HUES6 (cell line): ENCODE measurements at regions not wholly inside any gene's neighbourhood (a gene's known extent, or its start where the extent isn't known, plus 50 kb on each side); places are given as distances from the start of the nearest gene placed in this dataset.

Experiments
- H3K27ac ChIP-seq: 2 replicates; pipeline ENCODE4 v1.7.0; 2013; ENCODE audit warnings: low read depth, mild to moderate bottlenecking, low read length, inconsistent platforms
- H3K27me3 ChIP-seq: 2 replicates; pipeline ENCODE4 v1.6.1; 2013; ENCODE audit warnings: low read length; ENCODE audit not compliant: control insufficient read depth, insufficient read depth
- H3K36me3 ChIP-seq: 2 replicates; pipeline ENCODE4 v1.6.1; 2013; ENCODE audit warnings: low read length; ENCODE audit not compliant: control insufficient read depth, insufficient read depth
- H3K4me1 ChIP-seq: 2 replicates; pipeline ENCODE4 v1.6.1; 2013; ENCODE audit warnings: low read length; ENCODE audit not compliant: control insufficient read depth, insufficient read depth
- H3K4me3 ChIP-seq: 2 replicates; pipeline ENCODE4 v1.5.1; 2013; ENCODE audit warnings: low read depth, low read length
- H3K9ac ChIP-seq: one replicate; pipeline ENCODE4 v1.6.1; 2013; ENCODE audit warnings: mild to moderate bottlenecking, low read length
- H3K9me3 ChIP-seq: 2 replicates; pipeline ENCODE4 v1.6.1; 2013; ENCODE audit warnings: low read depth, low read length; ENCODE audit not compliant: control insufficient read depth, insufficient read depth

GRCh38 chr5:171509467-171509866 lies 90.0 kb downstream of the FGF18 start:
- Histone ChIP-seq H3K27me3 (no peaks in the 10 kb centered on the region), H3K9me3 (no peaks in the 10 kb centered on the region), H3K36me3 (no peaks in the 10 kb centered on the region), H3K4me1 (no peaks in the 10 kb centered on the region), H3K27ac (no peak overlapping the region), H3K4me3 (no peak overlapping the region), H3K9ac (no peak overlapping the region)

- Histone ChIP-seq H3K9ac (no peak overlapping the region), H3K27me3 (no peaks in the 10 kb centered on the region), H3K27ac (no peak overlapping the region), H3K9me3 (no peaks in the 10 kb centered on the region), H3K36me3 (no peaks in the 10 kb centered on the region), H3K4me3 (no peak overlapping the region), H3K4me1 (no peaks in the 10 kb centered on the region)
These were observed 93.0 kb downstream of the FGF18 start for GRCh38 chr5:171512397-171512796.

- Histone ChIP-seq H3K27ac (no peak overlapping the region), H3K4me1 (peaks cover under 1% of the 10 kb centered on the region; the same call in 1 of the 2 replicates), H3K9me3 (no peaks in the 10 kb centered on the region), H3K4me3 (no peak overlapping the region), H3K9ac (no peak overlapping the region), H3K27me3 (no peaks in the 10 kb centered on the region), H3K36me3 (no peaks in the 10 kb centered on the region)
These were observed 94.1 kb downstream of the FGF18 start for GRCh38 chr5:171513591-171513990.

GRCh38 chr5:171518916-171519315 lies 99.5 kb downstream of the FGF18 start:
- no peak overlapping the region for H3K9ac ChIP-seq
- peaks cover 10% of the 10 kb centered on the region; the same call in 1 of the 2 replicates for H3K27me3 ChIP-seq
- no peak overlapping the region for H3K27ac ChIP-seq
- peaks cover 40% of the 10 kb centered on the region for H3K4me1 ChIP-seq
- no peaks in the 10 kb centered on the region for H3K9me3 ChIP-seq
- H3K4me3 ChIP-seq: no peak overlapping the region
- no peaks in the 10 kb centered on the region for H3K36me3 ChIP-seq

GRCh38 chr5:171520300-171521174 lies 101.1 kb downstream of the FGF18 start:
- peak overlapping the region; percentile 74 for H3K9ac ChIP-seq
- H3K9me3 ChIP-seq: no peaks in the 10 kb centered on the region
- peak overlapping the region; percentile 42; the same call in 1 of the 2 replicates for H3K4me3 ChIP-seq
- H3K27me3 ChIP-seq: peaks cover 10% of the 10 kb centered on the region; the same call in 1 of the 2 replicates
- H3K27ac ChIP-seq: peak overlapping the region; percentile 79
- H3K4me1 ChIP-seq: peaks cover 40% of the 10 kb centered on the region
- no peaks in the 10 kb centered on the region for H3K36me3 ChIP-seq

GRCh38 chr5:171521219-171521633 lies 101.8 kb downstream of the FGF18 start:
- Histone ChIP-seq H3K4me3 (no peak overlapping the region), H3K9me3 (no peaks in the 10 kb centered on the region), H3K36me3 (no peaks in the 10 kb centered on the region), H3K4me1 (peaks cover 40% of the 10 kb centered on the region), H3K27ac (peak overlapping the region; percentile 79; the same call in 1 of the 2 replicates), H3K9ac (peak overlapping the region; percentile 5), H3K27me3 (peaks cover 10% of the 10 kb centered on the region; the same call in 1 of the 2 replicates)

GRCh38 chr5:171521679-171522078 lies 102.2 kb downstream of the FGF18 start:
- Histone ChIP-seq H3K4me1 (peaks cover 40% of the 10 kb centered on the region), H3K36me3 (no peaks in the 10 kb centered on the region), H3K27me3 (peaks cover 10% of the 10 kb centered on the region; the same call in 1 of the 2 replicates), H3K4me3 (no peak overlapping the region), H3K9me3 (no peaks in the 10 kb centered on the region), H3K9ac (no peak overlapping the region), H3K27ac (peak overlapping the region; percentile 79; the same call in 1 of the 2 replicates)

- Histone ChIP-seq H3K27me3 (peaks cover 10% of the 10 kb centered on the region; the same call in 1 of the 2 replicates), H3K9ac (no peak overlapping the region), H3K4me3 (no peak overlapping the region), H3K4me1 (peaks cover 38% of the 10 kb centered on the region), H3K9me3 (no peaks in the 10 kb centered on the region), H3K27ac (no peak overlapping the region), H3K36me3 (no peaks in the 10 kb centered on the region)
These were observed 104.3 kb downstream of the FGF18 start for GRCh38 chr5:171523781-171524180.

GRCh38 chr5:171524466-171524865 lies 105.0 kb downstream of the FGF18 start:
- peaks cover 5% of the 10 kb centered on the region; the same call in 1 of the 2 replicates for H3K27me3 ChIP-seq
- H3K4me3 ChIP-seq: no peak overlapping the region
- no peak overlapping the region for H3K27ac ChIP-seq
- H3K36me3 ChIP-seq: no peaks in the 10 kb centered on the region
- no peak overlapping the region for H3K9ac ChIP-seq
- no peaks in the 10 kb centered on the region for H3K9me3 ChIP-seq
- peaks cover 33% of the 10 kb centered on the region for H3K4me1 ChIP-seq

GRCh38 chr5:171525085-171525484 lies 105.6 kb downstream of the FGF18 start:
- Histone ChIP-seq H3K36me3 (no peaks in the 10 kb centered on the region), H3K27ac (no peak overlapping the region), H3K4me3 (no peak overlapping the region), H3K27me3 (no peaks in the 10 kb centered on the region), H3K9me3 (no peaks in the 10 kb centered on the region), H3K4me1 (peaks cover 26% of the 10 kb centered on the region), H3K9ac (no peak overlapping the region)

- H3K4me1 ChIP-seq: peaks cover 2% of the 10 kb centered on the region; the same call in 1 of the 2 replicates
- H3K36me3 ChIP-seq: no peaks in the 10 kb centered on the region
- H3K27me3 ChIP-seq: no peaks in the 10 kb centered on the region
- no peak overlapping the region for H3K27ac ChIP-seq
- H3K9ac ChIP-seq: no peak overlapping the region
- no peaks in the 10 kb centered on the region for H3K9me3 ChIP-seq
- H3K4me3 ChIP-seq: no peak overlapping the region
These were observed 108.6 kb downstream of the FGF18 start for GRCh38 chr5:171528036-171528435.
